Right lobe of liver (tissue), 6 donors: ENCODE measurements at regions not wholly inside any gene's neighbourhood (a gene's known extent, or its start where the extent isn't known, plus 50 kb on each side); places are given as distances from the start of the nearest gene placed in this dataset.

Experiments used
- ATAC-seq, 4 donors: fragments of 200-7000 bp; cut with Tn5 transposase; one replicate each; pipeline ENCODE4 v1.9.1; 2020; ENCODE audit warnings: mild to moderate bottlenecking in 4 of 4, moderate library complexity in 4 of 4
- DNase-seq, 3 donors: peaks; one replicate each; pipeline ENCODE4 v3.0.0-alpha.2; 2020
- H3K27ac ChIP-seq, 3 donors: fragments of 200-600 bp; one replicate each; pipeline ENCODE4 v1.8.0; 2022
- H3K27me3 ChIP-seq, 2 donors: fragments of 200-600 bp; one replicate each; pipeline ENCODE4 v1.8.0; 2022
- H3K36me3 ChIP-seq, 4 donors: fragments of 200-600 bp; sonication (generic) in 1 of 4; one replicate each; pipeline versions ENCODE4 v1.5.1 to v1.8.0; 2017 to 2022; ENCODE audit warnings: control low read depth in 1 of 4
- H3K4me1 ChIP-seq, 4 donors: fragments of 200-600 bp; sonication (generic) in 1 of 4; one replicate each; pipeline versions ENCODE4 v1.5.1 to v1.8.0; 2017 to 2022; ENCODE audit warnings: control low read depth in 1 of 4
- H3K4me3 ChIP-seq, 3 donors: fragments of 200-600 bp; one replicate each; pipeline ENCODE4 v1.8.0; 2022
- H3K9me3 ChIP-seq, 4 donors: fragments of 200-600 bp; sonication (generic) in 1 of 4; one replicate each; pipeline versions ENCODE4 v1.5.1 to v1.8.0; 2017 to 2022; ENCODE audit warnings: control low read depth in 1 of 4
- POLR2A ChIP-seq: fragments of 450-650 bp; IDR thresholded peaks from one replicate; pipeline ENCODE4 v1.6.1; 2017; ENCODE audit warnings: antibody characterized with exemption, mild to moderate bottlenecking
- WGBS: methylation state at CpG from one replicate; pipeline ENCODE4 v1.1.6; 2018; ENCODE audit warnings: low coverage, low lambda C conversion rate; ENCODE audit not compliant: insufficient coverage; ENCODE audit errors: missing lambda C conversion rate; 5-methylcytosine and 5-hydroxymethylcytosine counted together
- intact Hi-C, 2 donors: fragments of 100-400 bp; cut with DNase I; formaldehyde crosslinking; loops; one replicate each; pipeline versions ENCODE4 v1.11.2 to v1.14.1; 2022
- TF ChIP-seq, protein P1 (sequence below), 4 donors: fragments of 200-600 bp in 3 of 4; fragments of 450-650 bp in 1 of 4; IDR thresholded peaks; one replicate each; pipeline versions ENCODE4 v1.5.1 to v1.8.0; 2016 to 2022; ENCODE audit warnings: antibody characterized with exemption in 4 of 4, mild to moderate bottlenecking in 2 of 4
- donor health status: DM: no; HTN: yes; CAD: no.
- donor health status: DM: no; HTN: no; CAD: no.
- donor health status: DM: no; HTN: no; CAD: no.
- donor health status: DM: no; HTN: yes; CAD: no.
- donor health status: DM: no; HTN: yes; CAD: no.

GRCh38 chr6:141437685-141438084, 695.0 kb upstream of the GJE1 start:
- TF ChIP-seq POLR2A: no peak
- TF ChIP-seq, protein P1, sequence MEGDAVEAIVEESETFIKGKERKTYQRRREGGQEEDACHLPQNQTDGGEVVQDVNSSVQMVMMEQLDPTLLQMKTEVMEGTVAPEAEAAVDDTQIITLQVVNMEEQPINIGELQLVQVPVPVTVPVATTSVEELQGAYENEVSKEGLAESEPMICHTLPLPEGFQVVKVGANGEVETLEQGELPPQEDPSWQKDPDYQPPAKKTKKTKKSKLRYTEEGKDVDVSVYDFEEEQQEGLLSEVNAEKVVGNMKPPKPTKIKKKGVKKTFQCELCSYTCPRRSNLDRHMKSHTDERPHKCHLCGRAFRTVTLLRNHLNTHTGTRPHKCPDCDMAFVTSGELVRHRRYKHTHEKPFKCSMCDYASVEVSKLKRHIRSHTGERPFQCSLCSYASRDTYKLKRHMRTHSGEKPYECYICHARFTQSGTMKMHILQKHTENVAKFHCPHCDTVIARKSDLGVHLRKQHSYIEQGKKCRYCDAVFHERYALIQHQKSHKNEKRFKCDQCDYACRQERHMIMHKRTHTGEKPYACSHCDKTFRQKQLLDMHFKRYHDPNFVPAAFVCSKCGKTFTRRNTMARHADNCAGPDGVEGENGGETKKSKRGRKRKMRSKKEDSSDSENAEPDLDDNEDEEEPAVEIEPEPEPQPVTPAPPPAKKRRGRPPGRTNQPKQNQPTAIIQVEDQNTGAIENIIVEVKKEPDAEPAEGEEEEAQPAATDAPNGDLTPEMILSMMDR (IDR thresholded peaks at IDR 0.05): no peak
- intact Hi-C loops: no loop called here
- ATAC-seq (no peak), DNase-seq (no peak)
- Histone ChIP-seq H3K4me1 (no peaks in the 10 kb centered on the region), H3K9me3 (no peaks in the 10 kb centered on the region), H3K36me3 (no peaks in the 10 kb centered on the region), H3K27ac (no peak overlapping the region), H3K4me3 (no peak overlapping the region), H3K27me3 (no peaks in the 10 kb centered on the region)

GRCh38 chr6:141437011-141437410, 695.7 kb upstream of the GJE1 start:
- Histone ChIP-seq H3K4me3 (no peak overlapping the region), H3K27ac (no peak overlapping the region), H3K4me1 (no peaks in the 10 kb centered on the region), H3K36me3 (no peaks in the 10 kb centered on the region), H3K9me3 (no peaks in the 10 kb centered on the region), H3K27me3 (no peaks in the 10 kb centered on the region)
- no peak for TF ChIP-seq POLR2A
- TF ChIP-seq, protein P1 (IDR thresholded peaks at IDR 0.05): no peak
- WGBS: 68% methylated on average over 3 of the region's 3 CpGs
- DNase-seq (no peak), ATAC-seq (no peak)
- intact Hi-C loops: no loop called here

DNA sequence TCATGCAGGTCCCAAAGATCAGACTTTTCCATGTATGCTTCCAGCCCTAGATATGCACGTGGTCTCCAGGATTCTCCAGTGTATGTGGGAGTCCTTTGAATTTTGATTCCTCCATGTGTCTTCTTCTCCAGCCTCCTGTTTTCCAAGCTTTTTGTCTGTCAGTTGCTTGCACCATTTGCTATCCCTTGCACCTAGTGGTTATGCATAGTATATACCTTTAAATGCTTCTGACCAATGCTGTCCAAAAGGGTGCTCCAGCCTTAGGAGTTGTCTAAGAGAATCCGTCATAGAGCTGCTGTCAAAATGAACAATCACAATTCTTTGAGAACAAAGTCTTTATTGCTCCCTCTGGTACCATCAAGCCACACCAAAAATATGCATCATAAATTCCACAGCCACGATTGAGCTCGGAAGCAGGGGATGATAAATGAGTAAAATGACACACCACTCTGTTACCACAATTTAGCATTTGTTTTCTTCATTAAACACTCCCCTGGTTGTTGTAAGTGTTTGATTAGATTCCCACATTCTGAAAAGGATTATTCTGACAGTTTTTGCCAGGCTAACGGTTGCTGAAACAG, 706.2 kb upstream of the GJE1 start:
- DNase-seq (no peak), ATAC-seq (no peak)
- H3K27me3 ChIP-seq: no peaks in the 10 kb centered on the region
- no peaks in the 10 kb centered on the region for H3K36me3 ChIP-seq
- WGBS: 51% methylated on average over 5 of the region's 5 CpGs
- intact Hi-C loops: no loop called here
- no peaks in the 10 kb centered on the region for H3K9me3 ChIP-seq
- H3K4me1 ChIP-seq: no peaks in the 10 kb centered on the region
- TF ChIP-seq POLR2A: no peak
- TF ChIP-seq, protein P1 (IDR thresholded peaks at IDR 0.05): no peak
- no peak overlapping the region for H3K4me3 ChIP-seq
- no peak overlapping the region for H3K27ac ChIP-seq

DNA sequence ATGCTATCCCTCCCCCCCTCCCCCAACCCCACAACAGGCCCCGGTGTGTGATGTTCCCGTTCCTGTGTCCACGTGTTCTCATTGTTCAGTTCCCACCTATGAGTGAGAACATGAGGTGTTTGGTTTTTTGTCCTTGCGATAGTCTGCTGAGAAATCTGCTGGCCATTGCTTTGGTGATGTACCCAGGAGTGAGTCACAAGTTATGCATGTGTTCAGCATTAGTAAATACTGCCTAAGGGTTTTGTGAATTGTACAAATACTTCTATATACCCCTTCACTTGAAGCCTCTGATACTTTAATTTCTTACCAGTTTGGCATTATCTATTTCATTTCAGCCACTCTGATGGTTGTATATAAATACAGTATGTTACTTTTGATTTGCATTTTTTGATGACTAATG, 711.3 kb upstream of the GJE1 start:
- no peaks in the 10 kb centered on the region for H3K9me3 ChIP-seq
- TF ChIP-seq POLR2A: no peak
- TF ChIP-seq, protein P1 (IDR thresholded peaks at IDR 0.05): no peak
- intact Hi-C loops: no loop called here
- H3K27ac ChIP-seq: no peak overlapping the region
- ATAC-seq (no peak), DNase-seq (no peak)
- no peaks in the 10 kb centered on the region for H3K27me3 ChIP-seq
- H3K4me3 ChIP-seq: no peak overlapping the region
- 93% methylated on average over 4 of the region's 4 CpGs for WGBS
- H3K4me1 ChIP-seq: no peaks in the 10 kb centered on the region
- no peaks in the 10 kb centered on the region for H3K36me3 ChIP-seq

DNA sequence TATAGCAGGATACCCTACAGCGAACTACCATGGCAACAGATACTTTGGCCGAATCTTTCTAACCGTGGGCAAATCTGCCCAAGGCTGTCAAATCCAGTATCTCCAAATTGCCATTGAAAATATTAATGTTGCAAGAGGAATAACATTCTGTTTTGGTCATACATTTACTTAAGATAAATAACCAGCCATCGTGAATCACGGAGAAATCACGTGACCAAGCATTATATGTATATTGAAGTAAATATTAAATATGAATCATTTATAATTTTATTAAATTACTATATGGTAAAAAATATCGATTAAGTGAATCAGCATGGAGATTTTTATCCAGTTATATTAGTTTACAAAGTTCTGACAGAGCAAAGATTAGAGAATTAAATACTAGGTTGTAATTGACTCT, 714.6 kb upstream of the GJE1 start:
- ATAC-seq (no peak), DNase-seq (no peak)
- intact Hi-C loops: no loop called here
- WGBS: 64% methylated on average over 7 of the region's 7 CpGs
- H3K4me1 ChIP-seq: no peaks in the 10 kb centered on the region
- H3K4me3 ChIP-seq: no peak overlapping the region
- TF ChIP-seq, protein P1 (IDR thresholded peaks at IDR 0.05): no peak
- no peak for TF ChIP-seq POLR2A
- H3K27me3 ChIP-seq: no peaks in the 10 kb centered on the region
- H3K36me3 ChIP-seq: no peaks in the 10 kb centered on the region
- H3K9me3 ChIP-seq: no peaks in the 10 kb centered on the region
- no peak overlapping the region for H3K27ac ChIP-seq
